ENCODE measurements at regions not wholly inside any gene's neighbourhood (a gene's known extent, or its start where the extent isn't known, plus 50 kb on each side); places are given as distances from the start of the nearest gene placed in this dataset.
A peak's percentile ranks its signal among the peaks of the same experiment; 100 is the strongest.

DNA sequence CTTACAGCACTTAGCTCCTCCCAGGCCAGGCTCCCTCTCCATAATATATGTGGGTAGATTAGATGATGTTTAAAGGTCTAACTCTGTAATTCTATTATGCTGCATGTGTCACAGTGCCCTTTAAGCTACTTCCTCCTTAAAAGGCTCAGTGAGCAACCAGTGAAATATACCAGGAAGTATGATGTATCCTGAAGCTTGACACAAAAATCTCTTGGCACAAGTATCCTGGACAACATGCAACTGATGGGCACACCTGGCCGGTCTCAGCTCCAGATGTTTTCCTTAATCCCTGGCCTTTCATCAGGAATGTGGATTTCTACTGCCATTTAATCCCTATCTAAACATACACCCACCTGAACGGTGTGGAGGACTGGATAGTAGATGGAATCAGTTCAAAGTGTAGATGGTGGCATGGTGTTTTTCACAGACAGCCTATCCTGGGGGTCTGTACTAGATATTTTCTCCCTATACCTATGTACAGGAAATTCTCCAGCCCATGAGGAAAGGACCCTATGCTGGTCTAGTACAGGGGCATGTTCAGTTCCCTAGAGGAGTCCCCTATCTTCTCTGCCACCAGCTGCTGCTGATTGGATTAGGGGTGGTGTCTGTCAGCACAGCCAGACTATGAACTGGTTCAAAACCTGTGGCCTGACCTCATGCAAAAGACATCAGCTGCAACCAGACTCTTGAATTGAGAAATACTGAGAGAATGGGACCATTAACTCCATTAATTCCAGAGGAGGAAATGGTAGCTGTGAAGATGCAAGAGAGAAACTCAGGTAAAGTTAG, 59.4 kb upstream of the CITED2 start:
- ATAC-seq (peak; percentile 73 to 75), DNase-seq (no peak)
- Histone ChIP-seq H3K4me3 (no peak overlapping the region), H3K27ac (no peak overlapping the region), H3K36me3 (no peaks in the 10 kb centered on the region), H3K9me3 (no peaks in the 10 kb centered on the region), H3K27me3 (ENCODE audit: low read depth) (no peaks in the 10 kb centered on the region), H3K4me1 (peaks cover 4% of the 10 kb centered on the region)
- TF ChIP-seq, protein P1, sequence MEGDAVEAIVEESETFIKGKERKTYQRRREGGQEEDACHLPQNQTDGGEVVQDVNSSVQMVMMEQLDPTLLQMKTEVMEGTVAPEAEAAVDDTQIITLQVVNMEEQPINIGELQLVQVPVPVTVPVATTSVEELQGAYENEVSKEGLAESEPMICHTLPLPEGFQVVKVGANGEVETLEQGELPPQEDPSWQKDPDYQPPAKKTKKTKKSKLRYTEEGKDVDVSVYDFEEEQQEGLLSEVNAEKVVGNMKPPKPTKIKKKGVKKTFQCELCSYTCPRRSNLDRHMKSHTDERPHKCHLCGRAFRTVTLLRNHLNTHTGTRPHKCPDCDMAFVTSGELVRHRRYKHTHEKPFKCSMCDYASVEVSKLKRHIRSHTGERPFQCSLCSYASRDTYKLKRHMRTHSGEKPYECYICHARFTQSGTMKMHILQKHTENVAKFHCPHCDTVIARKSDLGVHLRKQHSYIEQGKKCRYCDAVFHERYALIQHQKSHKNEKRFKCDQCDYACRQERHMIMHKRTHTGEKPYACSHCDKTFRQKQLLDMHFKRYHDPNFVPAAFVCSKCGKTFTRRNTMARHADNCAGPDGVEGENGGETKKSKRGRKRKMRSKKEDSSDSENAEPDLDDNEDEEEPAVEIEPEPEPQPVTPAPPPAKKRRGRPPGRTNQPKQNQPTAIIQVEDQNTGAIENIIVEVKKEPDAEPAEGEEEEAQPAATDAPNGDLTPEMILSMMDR (IDR thresholded peaks at IDR 0.05), result no peak
- intact Hi-C loops (cut with DNase I), result no loop called here

DNA sequence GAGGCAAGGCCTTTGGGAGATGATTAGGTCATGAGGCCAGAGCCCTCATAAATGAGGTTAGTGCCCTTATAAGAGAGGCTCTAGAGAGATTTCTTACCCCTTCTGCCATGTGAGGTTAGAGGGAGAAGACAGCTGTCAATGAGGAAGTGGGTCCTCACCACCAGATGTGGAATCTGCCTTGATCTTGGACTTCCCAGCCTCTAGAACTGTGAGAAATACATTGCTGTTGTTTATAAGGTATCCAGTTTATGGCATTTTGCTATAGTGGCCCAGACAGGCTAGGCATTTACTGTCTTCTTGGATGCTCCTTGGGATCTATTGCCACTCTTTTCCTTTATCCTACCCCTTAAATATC, 57.1 kb upstream of the CITED2 start:
- ATAC-seq (no peak), DNase-seq (no peak)
- no peak overlapping the region for H3K27ac ChIP-seq
- H3K4me3 ChIP-seq, result no peak overlapping the region
- H3K4me1 ChIP-seq, result peaks cover 4% of the 10 kb centered on the region
- intact Hi-C loops (cut with DNase I), result no loop called here
- no peaks in the 10 kb centered on the region for H3K27me3 ChIP-seq (ENCODE audit: low read depth)
- no peaks in the 10 kb centered on the region for H3K9me3 ChIP-seq
- TF ChIP-seq, protein P1 (IDR thresholded peaks at IDR 0.05), result no peak
- H3K36me3 ChIP-seq, result no peaks in the 10 kb centered on the region

DNA sequence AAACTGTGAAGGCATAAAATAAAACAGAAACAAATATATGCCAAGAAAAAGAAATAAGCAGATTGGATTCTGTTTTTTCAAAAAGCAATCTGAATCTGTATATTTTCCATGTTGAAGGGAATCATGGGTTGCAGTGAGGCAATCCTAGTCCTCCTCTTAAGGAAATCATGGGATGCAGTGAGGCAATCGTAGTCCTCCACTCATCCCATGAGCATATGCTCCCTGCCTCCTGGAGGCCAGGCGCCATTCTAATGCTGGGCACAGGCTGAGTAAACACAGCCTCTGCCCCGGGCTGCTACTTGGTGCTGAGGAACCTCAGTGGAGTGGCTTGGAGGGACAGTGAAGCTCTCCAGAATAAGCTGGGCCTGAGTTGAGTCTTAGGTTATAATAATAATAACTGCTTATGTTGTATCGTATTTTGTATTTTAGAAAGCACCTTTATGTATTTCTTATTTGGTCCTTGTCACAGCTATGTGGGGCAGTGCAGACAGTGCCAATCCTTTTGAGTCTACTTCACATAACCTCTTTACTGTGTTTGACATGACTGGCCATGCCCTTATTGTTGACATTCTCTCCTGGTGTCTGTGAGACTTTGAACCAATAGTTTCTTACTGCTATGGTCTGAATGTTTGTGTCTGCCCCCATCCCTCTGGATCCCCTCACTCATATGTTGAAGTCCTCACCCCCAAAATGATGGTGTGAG, 56.6 kb upstream of the CITED2 start:
- TF ChIP-seq, protein P1 (IDR thresholded peaks at IDR 0.05), result no peak
- H3K4me1 ChIP-seq, result peaks cover 4% of the 10 kb centered on the region
- H3K4me3 ChIP-seq, result no peak overlapping the region
- ATAC-seq (peak in 1 of 2 donors; percentile 11), DNase-seq (peak; percentile 50)
- no peaks in the 10 kb centered on the region for H3K27me3 ChIP-seq (ENCODE audit: low read depth)
- no peak overlapping the region for H3K27ac ChIP-seq
- H3K9me3 ChIP-seq, result no peaks in the 10 kb centered on the region
- H3K36me3 ChIP-seq, result no peaks in the 10 kb centered on the region
- intact Hi-C loops (cut with DNase I), result no loop called here

DNA sequence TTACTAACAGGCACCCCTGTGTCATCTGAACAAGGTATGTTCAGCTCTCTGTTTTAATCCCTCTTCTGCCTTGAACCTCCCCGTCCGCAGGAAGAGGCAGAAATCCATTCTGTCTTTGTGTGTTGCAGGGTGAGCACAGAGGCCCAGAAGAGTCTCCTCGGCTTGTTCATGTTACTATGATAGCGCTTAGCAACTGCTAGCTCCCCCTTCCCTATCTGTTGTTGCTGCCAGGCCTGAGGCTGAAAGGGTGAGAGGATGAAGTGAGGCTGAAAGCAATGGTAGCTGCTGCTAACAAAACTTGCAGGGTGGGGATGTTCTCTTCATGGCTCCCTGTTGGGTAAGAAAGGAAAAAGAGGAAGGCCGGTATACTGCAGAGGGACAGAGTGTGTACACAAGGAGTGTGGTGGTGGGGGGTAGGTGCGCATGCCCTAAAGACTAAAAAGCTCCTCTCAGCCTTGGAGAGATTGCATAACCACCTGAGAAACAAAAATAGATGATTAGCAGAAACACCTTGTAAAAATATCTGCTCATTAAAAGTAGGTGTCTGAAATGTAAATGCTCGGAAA, 55.2 kb upstream of the CITED2 start:
- Histone ChIP-seq H3K9me3 (no peaks in the 10 kb centered on the region), H3K27ac (peak overlapping the region; percentile 15), H3K4me1 (peaks cover 4% of the 10 kb centered on the region), H3K4me3 (no peak overlapping the region), H3K36me3 (no peaks in the 10 kb centered on the region), H3K27me3 (ENCODE audit: low read depth) (no peaks in the 10 kb centered on the region)
- DNase-seq (peak; percentile 53), ATAC-seq (peak; percentile 64 to 80)
- TF ChIP-seq, protein P1 (IDR thresholded peaks at IDR 0.05), result no peak
- intact Hi-C loops (cut with DNase I), result no loop called here

DNA sequence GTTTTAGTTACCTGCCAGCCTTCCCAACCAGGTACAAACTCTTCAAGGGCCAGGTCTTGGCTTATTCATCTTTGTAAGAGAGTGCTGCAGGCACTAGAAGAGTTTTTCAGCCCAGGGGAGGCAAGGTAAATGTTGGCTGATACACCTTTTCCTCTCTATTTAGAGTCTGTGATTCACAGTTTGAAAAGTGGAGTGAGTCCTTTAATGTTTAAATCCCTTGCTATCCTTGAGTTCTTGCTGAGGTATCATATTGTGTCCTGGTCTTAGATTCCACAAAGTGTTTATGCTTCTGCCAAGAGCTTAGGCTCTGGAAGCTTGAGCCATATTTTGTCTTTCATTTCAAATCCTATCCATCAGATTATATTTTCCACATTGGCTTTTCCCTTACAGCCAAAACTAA, 52.8 kb upstream of the CITED2 start:
- ATAC-seq (no peak), DNase-seq (no peak)
- Histone ChIP-seq H3K27ac (no peak overlapping the region), H3K9me3 (no peaks in the 10 kb centered on the region), H3K4me3 (no peak overlapping the region), H3K27me3 (ENCODE audit: low read depth) (no peaks in the 10 kb centered on the region), H3K36me3 (no peaks in the 10 kb centered on the region), H3K4me1 (no peaks in the 10 kb centered on the region)
- TF ChIP-seq, protein P1 (IDR thresholded peaks at IDR 0.05), result no peak
- intact Hi-C loops (cut with DNase I), result no loop called here

Data from lower lobe of right lung (tissue), 2 donors.